ENCODE measurements at regions not wholly inside any gene's neighbourhood (a gene's known extent, or its start where the extent isn't known, plus 50 kb on each side); places are given as distances from the start of the nearest gene placed in this dataset.

DNA sequence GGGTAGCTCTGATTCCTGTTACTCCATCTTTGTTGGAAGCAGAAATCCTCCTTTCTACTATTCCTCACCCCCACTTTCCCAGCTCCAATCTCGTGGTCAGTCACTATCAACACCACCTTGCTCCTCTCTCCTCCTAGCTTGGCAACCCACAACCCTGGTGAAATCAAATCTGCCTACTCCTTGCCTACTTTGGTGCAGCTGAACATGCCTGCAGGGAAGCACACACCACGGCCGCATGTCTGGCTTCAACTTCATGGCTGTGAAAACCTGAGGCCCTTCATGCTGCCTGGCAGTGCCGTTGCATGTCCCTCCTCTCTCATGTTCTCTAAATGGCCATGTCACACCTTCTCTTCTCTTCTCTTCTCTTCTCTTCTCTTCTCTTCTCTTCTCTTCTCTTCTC, 112.4 kb upstream of the FOXA2 start:
- H3K27me3 ChIP-seq (replicated peaks in 1 of 7): no peaks in the 10 kb centered on the region
- peaks cover 0 to 6% (median 2%) of the 10 kb centered on the region in 8 donors for H3K9me3 ChIP-seq
- H3K4me3 ChIP-seq: no peak overlapping the region
- H3K36me3 ChIP-seq: no peaks in the 10 kb centered on the region
- TF ChIP-seq CTCF (IDR thresholded peaks at IDR 0.05 in 8 of 11, conservative IDR thresholded peaks at IDR 0.05 in 3 of 11): no peak
- TF ChIP-seq POLR2AphosphoS5 (IDR thresholded peaks at IDR 0.05): no peak
- TF ChIP-seq POLR2A (IDR thresholded peaks at IDR 0.05): no peak
- H3K27ac ChIP-seq: no peak overlapping the region
- intact Hi-C loops (cut with DNase I; ENCODE audit: low total_unique reads): loop anchor here (10.0 kb wide), 1 partner anchor 538 kb away; no protein-coding TSS in a partner anchor
- H3K4me1 ChIP-seq: peaks cover 0 to 8% (median 5%) of the 10 kb centered on the region in 6 donors
- DNase-seq: no peak
- WGBS, 5 donors: 88 to 98% (median 90%) methylated on average over 4 of the region's 4 CpGs

DNA sequence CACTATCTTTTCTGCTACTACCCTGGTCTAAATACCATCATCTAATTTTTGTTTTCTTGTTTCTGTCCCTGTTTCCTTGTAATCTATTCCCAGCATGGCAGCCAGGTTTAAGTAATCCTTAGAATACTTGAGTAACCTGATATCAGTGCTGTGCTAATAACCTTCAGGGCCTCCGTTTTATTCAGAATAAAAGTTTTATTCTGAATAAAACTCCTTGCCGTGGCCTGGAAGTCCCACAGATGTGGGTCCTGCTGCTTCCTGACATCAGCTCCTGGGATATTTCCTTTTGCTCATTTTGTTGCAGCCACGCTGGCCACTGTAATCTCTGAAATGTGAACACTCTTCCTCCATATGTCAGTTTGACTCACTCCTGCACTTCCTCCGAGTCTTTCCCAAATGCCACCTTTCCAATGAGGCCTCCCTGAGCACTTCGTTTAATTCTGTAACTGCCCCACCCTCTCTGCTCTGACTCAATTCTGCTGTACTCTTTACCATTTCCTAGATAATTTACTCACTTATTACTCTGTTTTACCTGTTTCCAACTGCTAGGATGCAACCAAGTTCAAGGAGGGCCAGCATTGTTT, 114.0 kb upstream of the FOXA2 start:
- Histone ChIP-seq H3K36me3 (no peaks in the 10 kb centered on the region), H3K27ac (peak overlapping the region in 1 of 8 donors; percentile 18), H3K9me3 (peaks cover 0 to 10% (median 2%) of the 10 kb centered on the region in 8 donors), H3K4me1 (no peaks in the 10 kb centered on the region), H3K4me3 (no peak overlapping the region), H3K27me3 (replicated peaks in 1 of 7) (no peaks in the 10 kb centered on the region)
- no peak for DNase-seq
- 61 to 77% (median 62%) methylated on average over 5 of the region's 5 CpGs for WGBS, 5 donors
- TF ChIP-seq POLR2A (IDR thresholded peaks at IDR 0.05) (no peak), CTCF (IDR thresholded peaks at IDR 0.05 in 8 of 11, conservative IDR thresholded peaks at IDR 0.05 in 3 of 11) (no peak)
- intact Hi-C loops (cut with DNase I; ENCODE audit: low total_unique reads): loop anchor here (10.0 kb wide), 1 partner anchor 536 kb away; no protein-coding TSS in a partner anchor

GRCh38 chr20:22699396-22699795, 115.0 kb upstream of the FOXA2 start:
- intact Hi-C loops (cut with DNase I; ENCODE audit: low total_unique reads): loop anchor here (10.0 kb wide), 1 partner anchor 535 kb away; no protein-coding TSS in a partner anchor
- peaks cover 0 to 10% (median 3%) of the 10 kb centered on the region in 8 donors for H3K9me3 ChIP-seq
- TF ChIP-seq POLR2AphosphoS5 (IDR thresholded peaks at IDR 0.05): no peak
- TF ChIP-seq POLR2A (IDR thresholded peaks at IDR 0.05): no peak
- TF ChIP-seq CTCF (IDR thresholded peaks at IDR 0.05 in 8 of 11, conservative IDR thresholded peaks at IDR 0.05 in 3 of 11): no peak
- H3K4me1 ChIP-seq: no peaks in the 10 kb centered on the region
- no peak for DNase-seq
- no peaks in the 10 kb centered on the region for H3K36me3 ChIP-seq
- WGBS, 5 donors: 81 to 95% (median 87%) methylated on average over 3 of the region's 3 CpGs
- no peaks in the 10 kb centered on the region for H3K27me3 ChIP-seq (replicated peaks in 1 of 7)
- H3K4me3 ChIP-seq: no peak overlapping the region
- no peak overlapping the region for H3K27ac ChIP-seq

DNA sequence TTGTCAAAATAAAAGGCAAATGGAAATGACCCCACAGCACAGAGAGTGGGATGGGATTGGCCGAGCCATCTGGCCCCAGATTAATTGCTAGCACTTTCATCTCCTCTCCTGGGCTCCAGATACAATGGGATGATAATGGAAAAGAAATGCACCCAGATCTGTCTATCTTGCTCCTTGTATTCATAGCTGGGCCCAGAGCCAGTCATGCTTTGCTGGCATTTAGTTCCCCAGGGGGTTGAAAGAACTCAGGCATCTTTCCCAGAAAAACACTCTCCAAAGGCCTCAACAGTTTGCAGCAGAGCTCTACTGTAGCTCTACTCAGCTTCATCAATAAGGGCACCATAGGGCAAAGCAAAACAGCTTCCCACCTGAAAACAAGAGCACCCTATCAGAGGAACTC, 116.0 kb upstream of the FOXA2 start:
- DNase-seq: no peak
- Histone ChIP-seq H3K4me3 (no peak overlapping the region), H3K36me3 (no peaks in the 10 kb centered on the region), H3K27ac (no peak overlapping the region), H3K9me3 (peaks cover 0 to 10% (median 3%) of the 10 kb centered on the region in 8 donors), H3K27me3 (replicated peaks in 1 of 7) (no peaks in the 10 kb centered on the region), H3K4me1 (no peaks in the 10 kb centered on the region)
- WGBS, 5 donors: 60 to 90% (median 75%) methylated on average over 1 of the region's 1 CpG
- intact Hi-C loops (cut with DNase I; ENCODE audit: low total_unique reads): no loop called here
- no peak for TF ChIP-seq POLR2A (IDR thresholded peaks at IDR 0.05)
- TF ChIP-seq CTCF (IDR thresholded peaks at IDR 0.05 in 8 of 11, conservative IDR thresholded peaks at IDR 0.05 in 3 of 11): no peak
- no peak for TF ChIP-seq POLR2AphosphoS5 (IDR thresholded peaks at IDR 0.05)
